GM12878 (cell line): ENCODE measurements at regions not wholly inside any gene's neighbourhood (a gene's known extent, or its start where the extent isn't known, plus 50 kb on each side); places are given as distances from the start of the nearest gene placed in this dataset.

Experiments
- BRCA1 ChIP-seq: IDR thresholded peaks from 2 replicates; pipeline ENCODE4 v1.6.1; 2011; ENCODE audit warnings: low read depth, low read length, improper control_type of control experiment
- CHD2 ChIP-seq: IDR thresholded peaks from 2 replicates; pipeline ENCODE4 v1.6.1; 2011; ENCODE audit warnings: low read depth, low read length, improper control_type of control experiment, borderline replicate concordance
- SRF ChIP-seq, 2 experiments: IDR thresholded peaks; 2 replicates each; pipeline ENCODE4 v1.6.1; 2011; ENCODE audit warnings: low read depth in 2 of 2, low read length in 2 of 2, mild to moderate bottlenecking in 1 of 2, moderate library complexity in 1 of 2
- SUPT20H ChIP-seq: IDR thresholded peaks from 2 replicates; pipeline ENCODE4 v1.6.1; 2011; ENCODE audit warnings: low read depth, mild to moderate bottlenecking, low read length, moderate library complexity, borderline replicate concordance; ENCODE audit not compliant: control insufficient read depth
- ZZZ3 ChIP-seq: IDR thresholded peaks from 2 replicates; pipeline ENCODE4 v1.6.1; 2011; ENCODE audit warnings: low read depth; ENCODE audit not compliant: control insufficient read depth, insufficient read length
- TF ChIP-seq, protein P1 (sequence below), 3 experiments: IDR thresholded peaks in 2 of 3; conservative IDR thresholded peaks in 1 of 3; 2 replicates each; pipeline ENCODE4 v1.5.1; 2011; ENCODE audit warnings: low read depth in 3 of 3, low read length in 3 of 3, mild to moderate bottlenecking in 3 of 3, control low read depth in 2 of 3, moderate library complexity in 2 of 3, inconsistent platforms in 1 of 3, mixed read lengths in 1 of 3; ENCODE audit not compliant: control insufficient read depth in 2 of 3, insufficient read depth in 1 of 3; ENCODE audit errors: extremely low read depth in 1 of 3

DNA sequence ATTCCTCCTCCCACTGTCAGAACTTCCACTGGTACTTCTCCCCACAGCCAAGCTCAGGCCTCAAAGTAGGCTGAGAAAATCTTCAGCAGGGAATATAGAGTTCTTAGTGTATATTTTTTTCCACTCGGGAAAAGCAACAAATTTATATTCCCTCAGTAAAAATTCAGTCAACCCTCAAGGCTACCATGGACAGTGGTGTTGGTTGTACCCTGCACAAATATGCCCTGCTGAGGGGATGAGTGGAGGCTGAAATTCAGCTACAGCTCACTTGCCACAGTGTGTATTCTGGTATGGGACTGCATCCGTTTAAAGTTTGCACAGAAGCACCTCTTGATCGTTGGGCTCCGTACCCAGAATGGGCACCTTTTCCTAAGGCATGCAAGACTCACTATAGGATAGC is 90.8 kb upstream of the LGALSL start:
- TF ChIP-seq ZZZ3, result no peak
- no peak for TF ChIP-seq SUPT20H
- no peak for TF ChIP-seq CHD2
- no peak for TF ChIP-seq BRCA1
- TF ChIP-seq, protein P1, sequence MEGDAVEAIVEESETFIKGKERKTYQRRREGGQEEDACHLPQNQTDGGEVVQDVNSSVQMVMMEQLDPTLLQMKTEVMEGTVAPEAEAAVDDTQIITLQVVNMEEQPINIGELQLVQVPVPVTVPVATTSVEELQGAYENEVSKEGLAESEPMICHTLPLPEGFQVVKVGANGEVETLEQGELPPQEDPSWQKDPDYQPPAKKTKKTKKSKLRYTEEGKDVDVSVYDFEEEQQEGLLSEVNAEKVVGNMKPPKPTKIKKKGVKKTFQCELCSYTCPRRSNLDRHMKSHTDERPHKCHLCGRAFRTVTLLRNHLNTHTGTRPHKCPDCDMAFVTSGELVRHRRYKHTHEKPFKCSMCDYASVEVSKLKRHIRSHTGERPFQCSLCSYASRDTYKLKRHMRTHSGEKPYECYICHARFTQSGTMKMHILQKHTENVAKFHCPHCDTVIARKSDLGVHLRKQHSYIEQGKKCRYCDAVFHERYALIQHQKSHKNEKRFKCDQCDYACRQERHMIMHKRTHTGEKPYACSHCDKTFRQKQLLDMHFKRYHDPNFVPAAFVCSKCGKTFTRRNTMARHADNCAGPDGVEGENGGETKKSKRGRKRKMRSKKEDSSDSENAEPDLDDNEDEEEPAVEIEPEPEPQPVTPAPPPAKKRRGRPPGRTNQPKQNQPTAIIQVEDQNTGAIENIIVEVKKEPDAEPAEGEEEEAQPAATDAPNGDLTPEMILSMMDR (IDR thresholded peaks at IDR 0.05 in 2 of 3, conservative IDR thresholded peaks at IDR 0.05 in 1 of 3; ENCODE audit: control insufficient read depth in 2 of 3, extremely low read depth in 1 of 3, insufficient read depth in 1 of 3, low read depth in 3 of 3, low read length in 3 of 3), result no peak
- TF ChIP-seq SRF (IDR thresholded peaks at IDR 0.05; ENCODE audit: low read depth in 2 of 2, low read length in 2 of 2), result no peak
